Keratinocyte (primary cell): ENCODE measurements at regions not wholly inside any gene's neighbourhood (a gene's known extent, or its start where the extent isn't known, plus 50 kb on each side); places are given as distances from the start of the nearest gene placed in this dataset.

Experiments
- DNase-seq: peaks from one replicate; pipeline ENCODE4 v3.0.0-alpha.2; 2011; ENCODE audit warnings: low read depth, missing footprints, low spot score
- FAIRE-seq: peaks from 2 replicates; lab custom pipeline; 2011; peaks lifted over from hg19 to GRCh38; lab: Jason Lieb, UNC
- H2AFZ ChIP-seq: 2 replicates; pipeline ENCODE4 v1.6.0; 2012; ENCODE audit warnings: low read length, control low read depth, inconsistent platforms; ENCODE audit not compliant: control insufficient read depth
- H3K27ac ChIP-seq: 2 replicates; pipeline ENCODE4 v1.5.1; 2011; ENCODE audit warnings: low read length; ENCODE audit not compliant: control insufficient read depth, insufficient read depth
- H3K27me3 ChIP-seq: 3 replicates; pipeline ENCODE4 v1.6.0; 2011; ENCODE audit warnings: low read length; ENCODE audit not compliant: control insufficient read depth, insufficient read depth; ENCODE audit errors: extremely low read depth
- H3K36me3 ChIP-seq, 2 experiments: 2 replicates in 1 of 2; 3 replicates in 1 of 2; pipeline ENCODE4 v1.5.1; 2011; ENCODE audit warnings: low read length in 2 of 2, mild to moderate bottlenecking in 1 of 2; ENCODE audit not compliant: control insufficient read depth in 2 of 2, insufficient read depth in 2 of 2; ENCODE audit errors: extremely low read depth in 1 of 2
- H3K4me1 ChIP-seq: 3 replicates; pipeline ENCODE4 v1.5.1; 2011; ENCODE audit warnings: low read length; ENCODE audit not compliant: control insufficient read depth, insufficient read depth; ENCODE audit errors: extremely low read depth
- H3K4me2 ChIP-seq: 3 replicates; pipeline ENCODE4 v1.6.0; 2011; ENCODE audit warnings: low read depth, low read length; ENCODE audit not compliant: control insufficient read depth, insufficient read depth; ENCODE audit errors: extremely low read depth
- H3K4me3 ChIP-seq, 3 experiments: fragments of 200-600 bp in 1 of 3; sonication (generic) in 1 of 3; 2 replicates in 2 of 3; 3 replicates in 1 of 3; pipeline ENCODE4 v1.5.1; 2011 to 2016; ENCODE audit warnings: low read length in 3 of 3, mild to moderate bottlenecking in 3 of 3, control low read depth in 2 of 3, inconsistent platforms in 1 of 3, low read depth in 1 of 3, mixed read lengths in 1 of 3, mixed run types in 1 of 3, moderate library complexity in 1 of 3; ENCODE audit not compliant: control insufficient read depth in 2 of 3, insufficient read depth in 2 of 3; ENCODE audit errors: extremely low read depth in 1 of 3
- H3K79me2 ChIP-seq: 2 replicates; pipeline ENCODE4 v1.6.0; 2012; ENCODE audit warnings: low read length; ENCODE audit not compliant: control insufficient read depth, insufficient read depth
- H3K9ac ChIP-seq: 3 replicates; pipeline ENCODE4 v1.6.0; 2011; ENCODE audit warnings: low read length; ENCODE audit not compliant: control insufficient read depth, insufficient read depth; ENCODE audit errors: extremely low read depth
- H3K9me1 ChIP-seq: 3 replicates; pipeline ENCODE4 v1.6.0; 2011; ENCODE audit warnings: low read length; ENCODE audit not compliant: control insufficient read depth, insufficient read depth; ENCODE audit errors: extremely low read depth
- H3K9me3 ChIP-seq: 2 replicates; pipeline ENCODE4 v1.5.1; 2012; ENCODE audit warnings: low read depth, low read length; ENCODE audit not compliant: control insufficient read depth
- H4K20me1 ChIP-seq: 3 replicates; pipeline ENCODE4 v1.6.0; 2011; ENCODE audit warnings: low read length; ENCODE audit not compliant: control insufficient read depth, insufficient read depth; ENCODE audit errors: extremely low read depth
- EZH2 ChIP-seq: IDR thresholded peaks from one replicate; pipeline ENCODE4 v1.6.1; 2012; ENCODE audit warnings: inconsistent platforms, mild to moderate bottlenecking, low read length, moderate library complexity
- dilution Hi-C: fragments of 300-500 bp; cut with MboI; formaldehyde crosslinking; loops from one replicate; pipeline ENCODE4 v1.7.0; 2020; ENCODE audit warnings: low sequenced_read_pairs; ENCODE audit not compliant: extremely low pct_ligation_motif_present
- TF ChIP-seq, protein P1 (sequence below), 3 experiments: IDR thresholded peaks in 1 of 3; conservative IDR thresholded peaks in 1 of 3; optimal IDR thresholded peaks in 1 of 3; 2 replicates in 2 of 3; 3 replicates in 1 of 3; pipeline versions ENCODE3 to v1.5.1; 2011; ENCODE audit warnings: low read length in 3 of 3, mild to moderate bottlenecking in 3 of 3, moderate library complexity in 2 of 3, control low read depth in 1 of 3, inconsistent platforms in 1 of 3; ENCODE audit not compliant: insufficient read depth in 2 of 3; ENCODE audit errors: extremely low read depth in 1 of 3

DNA sequence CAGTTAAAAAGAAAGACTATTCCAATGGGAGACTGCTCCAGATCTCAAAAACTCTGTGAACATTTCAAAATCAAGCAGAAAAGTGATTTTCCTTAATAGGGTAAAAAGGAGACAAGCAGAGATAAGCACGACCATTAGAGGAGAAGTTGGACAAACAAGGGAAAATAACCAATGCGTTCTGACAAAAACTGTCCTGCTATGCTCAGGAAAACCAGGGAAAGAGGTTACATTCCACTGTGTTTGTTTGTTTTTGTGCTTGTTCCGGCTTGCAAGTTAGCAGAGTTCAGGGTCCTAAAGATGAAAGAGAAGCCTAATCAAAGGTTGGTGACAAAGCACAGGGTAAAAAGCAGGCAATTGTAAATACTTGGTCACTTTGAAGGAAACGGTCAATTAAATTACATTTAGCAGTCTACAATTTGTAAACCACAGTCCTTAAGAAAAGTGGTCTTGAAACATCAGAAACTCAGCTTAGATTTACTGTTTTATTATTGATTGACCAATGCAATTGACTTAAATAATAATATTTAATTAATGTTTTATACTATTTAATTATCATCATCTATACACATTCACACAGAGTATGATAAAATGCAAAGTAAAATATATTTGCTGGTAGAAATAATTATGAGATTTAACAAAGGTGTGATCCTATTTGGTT, 186.2 kb upstream of the CPXCR1 start:
- Histone ChIP-seq H3K4me1 (no peaks in the 10 kb centered on the region), H3K9me3 (no peaks in the 10 kb centered on the region), H3K27me3 (no peaks in the 10 kb centered on the region), H2AFZ (no peak overlapping the region), H3K4me3 (no peak overlapping the region), H3K4me2 (no peak overlapping the region), H3K9me1 (no peaks in the 10 kb centered on the region), H3K36me3 (no peaks in the 10 kb centered on the region), H3K9ac (no peak overlapping the region), H4K20me1 (no peaks in the 10 kb centered on the region), H3K27ac (no peak overlapping the region), H3K79me2 (no peaks in the 10 kb centered on the region)
- no peak for DNase-seq
- TF ChIP-seq EZH2, result no peak
- TF ChIP-seq, protein P1, sequence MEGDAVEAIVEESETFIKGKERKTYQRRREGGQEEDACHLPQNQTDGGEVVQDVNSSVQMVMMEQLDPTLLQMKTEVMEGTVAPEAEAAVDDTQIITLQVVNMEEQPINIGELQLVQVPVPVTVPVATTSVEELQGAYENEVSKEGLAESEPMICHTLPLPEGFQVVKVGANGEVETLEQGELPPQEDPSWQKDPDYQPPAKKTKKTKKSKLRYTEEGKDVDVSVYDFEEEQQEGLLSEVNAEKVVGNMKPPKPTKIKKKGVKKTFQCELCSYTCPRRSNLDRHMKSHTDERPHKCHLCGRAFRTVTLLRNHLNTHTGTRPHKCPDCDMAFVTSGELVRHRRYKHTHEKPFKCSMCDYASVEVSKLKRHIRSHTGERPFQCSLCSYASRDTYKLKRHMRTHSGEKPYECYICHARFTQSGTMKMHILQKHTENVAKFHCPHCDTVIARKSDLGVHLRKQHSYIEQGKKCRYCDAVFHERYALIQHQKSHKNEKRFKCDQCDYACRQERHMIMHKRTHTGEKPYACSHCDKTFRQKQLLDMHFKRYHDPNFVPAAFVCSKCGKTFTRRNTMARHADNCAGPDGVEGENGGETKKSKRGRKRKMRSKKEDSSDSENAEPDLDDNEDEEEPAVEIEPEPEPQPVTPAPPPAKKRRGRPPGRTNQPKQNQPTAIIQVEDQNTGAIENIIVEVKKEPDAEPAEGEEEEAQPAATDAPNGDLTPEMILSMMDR (optimal IDR thresholded peaks at IDR 0.05 in 1 of 3, IDR thresholded peaks at IDR 0.05 in 1 of 3, conservative IDR thresholded peaks at IDR 0.05 in 1 of 3; ENCODE audit: extremely low read depth in 1 of 3, insufficient read depth in 2 of 3, low read length in 3 of 3), result no peak
- dilution Hi-C loops, result no loop called here
- FAIRE-seq, result no peak

GRCh38 chrX:88584283-88584682, 162.7 kb upstream of the CPXCR1 start:
- Histone ChIP-seq H2AFZ (no peak overlapping the region), H3K79me2 (no peaks in the 10 kb centered on the region), H3K9ac (no peak overlapping the region), H3K27me3 (no peaks in the 10 kb centered on the region), H3K9me1 (no peaks in the 10 kb centered on the region), H4K20me1 (no peaks in the 10 kb centered on the region), H3K9me3 (peaks cover 2% of the 10 kb centered on the region), H3K4me2 (no peak overlapping the region), H3K27ac (no peak overlapping the region), H3K36me3 (no peaks in the 10 kb centered on the region), H3K4me1 (no peaks in the 10 kb centered on the region), H3K4me3 (no peak overlapping the region)
- DNase-seq (no peak), FAIRE-seq (no peak)
- dilution Hi-C loops, result no loop called here
- TF ChIP-seq, protein P1 (optimal IDR thresholded peaks at IDR 0.05 in 1 of 3, IDR thresholded peaks at IDR 0.05 in 1 of 3, conservative IDR thresholded peaks at IDR 0.05 in 1 of 3; ENCODE audit: extremely low read depth in 1 of 3, insufficient read depth in 2 of 3, low read length in 3 of 3), result no peak
- no peak for TF ChIP-seq EZH2
